B cell (primary cell): ENCODE measurements at regions not wholly inside any gene's neighbourhood (a gene's known extent, or its start where the extent isn't known, plus 50 kb on each side); places are given as distances from the start of the nearest gene placed in this dataset.
"Not testable (repeated sequence)": the region's sequence is repeated elsewhere in the genome, so short reads cannot be mapped to it uniquely, and the experiment has no call there.

Experiments
- ATAC-seq: fragments of 200-7000 bp; cut with Tn5 transposase; one replicate; pipeline ENCODE4 v1.10.0; 2021; ENCODE audit warnings: low read depth, mild to moderate bottlenecking, moderate number of reproducible peaks, moderate library complexity
- CTCF ChIA-PET: fragments of 350-600 bp; sonication (Branson Sonifier 250); formaldehyde crosslinking; loops from one replicate; lab custom pipeline; 2021; ENCODE audit warnings: antibody characterized with exemption, inconsistent platforms; lab: Charles Lee
- POLR2A ChIA-PET: fragments of 350-600 bp; sonication (Branson Sonifier 250); formaldehyde crosslinking; loops from one replicate; lab custom pipeline; 2021; ENCODE audit warnings: antibody characterized with exemption; lab: Charles Lee
- DNase-seq: peaks from one replicate; pipeline ENCODE4 v3.0.0; 2013
- H2AFZ ChIP-seq: 2 replicates; pipeline ENCODE4 v1.6.1; 2012; ENCODE audit warnings: mild to moderate bottlenecking, low read depth, low read length; ENCODE audit not compliant: insufficient read depth, poor library complexity, severe bottlenecking
- H3K27ac ChIP-seq, 2 donors: 1 replicate in 1 of 2; 2 replicates in 1 of 2; pipeline ENCODE4 v1.5.1; 2012 to 2013; ENCODE audit warnings: low read length in 2 of 2, mild to moderate bottlenecking in 2 of 2, moderate library complexity in 1 of 2
- H3K27me3 ChIP-seq, 4 experiments: fragments of 200-600 bp in 1 of 4; sonication (generic) in 1 of 4; replicated peaks in 1 of 4; 1 replicate in 2 of 4; 2 replicates in 2 of 4; pipeline versions ENCODE4 v1.6.1 to v1.7.0; 2013 to 2016; ENCODE audit warnings: low read length in 3 of 4, mild to moderate bottlenecking in 2 of 4, mixed read lengths in 1 of 4, moderate library complexity in 1 of 4; ENCODE audit not compliant: insufficient read depth in 4 of 4, control insufficient read depth in 3 of 4; ENCODE audit errors: control extremely low read depth in 1 of 4
- H3K36me3 ChIP-seq, 2 experiments: replicated peaks in 1 of 2; 1 replicate in 1 of 2; 2 replicates in 1 of 2; pipeline versions ENCODE4 v1.6.1 to v1.7.1; 2013; ENCODE audit warnings: low read length in 1 of 2; ENCODE audit not compliant: insufficient read depth in 2 of 2, control insufficient read depth in 1 of 2; ENCODE audit errors: control extremely low read depth in 1 of 2, extremely low read depth in 1 of 2
- H3K4me1 ChIP-seq, 2 donors: fragments of 200-600 bp in 1 of 2; sonication (generic) in 1 of 2; 1 replicate in 1 of 2; 2 replicates in 1 of 2; pipeline versions ENCODE4 v1.5.1 to v1.6.1; 2013 to 2017; ENCODE audit warnings: low read length in 2 of 2; ENCODE audit not compliant: control insufficient read depth in 2 of 2, insufficient read depth in 2 of 2
- H3K4me2 ChIP-seq: replicated peaks from 2 replicates; pipeline ENCODE3; 2012; ENCODE audit warnings: mild to moderate bottlenecking, low read depth, low read length; ENCODE audit not compliant: poor library complexity, severe bottlenecking
- H3K4me3 ChIP-seq, 5 experiments: fragments of 200-600 bp in 1 of 5; sonication (generic) in 1 of 5; 1 replicate in 3 of 5; 2 replicates in 2 of 5; pipeline versions ENCODE4 v1.5.1 to v1.7.0; 2011 to 2016; ENCODE audit warnings: low read length in 4 of 5, mild to moderate bottlenecking in 4 of 5, low read depth in 2 of 5, control low read depth in 1 of 5, moderate library complexity in 1 of 5; ENCODE audit not compliant: insufficient read depth in 1 of 5; ENCODE audit errors: control extremely low read depth in 1 of 5, extremely low read depth in 1 of 5
- H3K79me2 ChIP-seq: fragments of 200-600 bp; sonication (generic); one replicate; pipeline ENCODE4 v1.6.0; 2016; ENCODE audit warnings: low read length; ENCODE audit not compliant: control insufficient read depth, insufficient read depth
- H3K9ac ChIP-seq: fragments of 200-600 bp; sonication (generic); 2 replicates; pipeline ENCODE4 v1.6.1; 2017; ENCODE audit warnings: mild to moderate bottlenecking, low read length, moderate library complexity
- H3K9me3 ChIP-seq, 3 donors: one replicate each; pipeline versions ENCODE4 v1.6.1 to v1.7.1; 2013; ENCODE audit warnings: low read length in 2 of 3; ENCODE audit not compliant: control insufficient read depth in 2 of 3, insufficient read depth in 1 of 3; ENCODE audit errors: control extremely low read depth in 1 of 3
- H4K20me1 ChIP-seq: 2 replicates; pipeline ENCODE4 v1.6.0; 2012; ENCODE audit warnings: mild to moderate bottlenecking, low read length; ENCODE audit not compliant: insufficient read depth, control insufficient read depth, poor library complexity, severe bottlenecking
- H3K27ac Mint-ChIP-seq: one replicate; pipeline ENCODE4 v1.8.0; 2021; ENCODE audit warnings: mixed read lengths
- H3K27me3 Mint-ChIP-seq: one replicate; pipeline ENCODE4 v1.8.0; 2021; ENCODE audit warnings: mixed read lengths
- H3K4me1 Mint-ChIP-seq: one replicate; pipeline ENCODE4 v1.8.0; 2021; ENCODE audit warnings: mixed read lengths
- H3K4me3 Mint-ChIP-seq: one replicate; pipeline ENCODE4 v1.8.0; 2021; ENCODE audit warnings: mixed read lengths
- H3K9me3 Mint-ChIP-seq: one replicate; pipeline ENCODE4 v1.8.0; 2022; ENCODE audit warnings: mixed read lengths; ENCODE audit not compliant: insufficient read depth
- CTCF ChIP-seq: fragments of 200-600 bp; IDR thresholded peaks from one replicate; pipeline ENCODE4 v1.8.0; 2022; ENCODE audit warnings: antibody characterized with exemption, mild to moderate bottlenecking
- EZH2 ChIP-seq: IDR thresholded peaks from 2 replicates; pipeline ENCODE4 v1.6.1; 2012; ENCODE audit warnings: borderline replicate concordance, low read depth, mild to moderate bottlenecking, moderate library complexity, low read length; ENCODE audit not compliant: insufficient read depth, poor library complexity, severe bottlenecking
- WGBS: methylation state at CpG from one replicate; pipeline ENCODE4 v1.1.5; 2013; ENCODE audit warnings: missing lambda C conversion rate; ENCODE audit not compliant: insufficient coverage; 5-methylcytosine and 5-hydroxymethylcytosine counted together
- intact Hi-C: fragments of 100-400 bp; cut with micrococcal nuclease; formaldehyde crosslinking; loops from one replicate; pipeline ENCODE4 v1.10.0; 2022

DNA sequence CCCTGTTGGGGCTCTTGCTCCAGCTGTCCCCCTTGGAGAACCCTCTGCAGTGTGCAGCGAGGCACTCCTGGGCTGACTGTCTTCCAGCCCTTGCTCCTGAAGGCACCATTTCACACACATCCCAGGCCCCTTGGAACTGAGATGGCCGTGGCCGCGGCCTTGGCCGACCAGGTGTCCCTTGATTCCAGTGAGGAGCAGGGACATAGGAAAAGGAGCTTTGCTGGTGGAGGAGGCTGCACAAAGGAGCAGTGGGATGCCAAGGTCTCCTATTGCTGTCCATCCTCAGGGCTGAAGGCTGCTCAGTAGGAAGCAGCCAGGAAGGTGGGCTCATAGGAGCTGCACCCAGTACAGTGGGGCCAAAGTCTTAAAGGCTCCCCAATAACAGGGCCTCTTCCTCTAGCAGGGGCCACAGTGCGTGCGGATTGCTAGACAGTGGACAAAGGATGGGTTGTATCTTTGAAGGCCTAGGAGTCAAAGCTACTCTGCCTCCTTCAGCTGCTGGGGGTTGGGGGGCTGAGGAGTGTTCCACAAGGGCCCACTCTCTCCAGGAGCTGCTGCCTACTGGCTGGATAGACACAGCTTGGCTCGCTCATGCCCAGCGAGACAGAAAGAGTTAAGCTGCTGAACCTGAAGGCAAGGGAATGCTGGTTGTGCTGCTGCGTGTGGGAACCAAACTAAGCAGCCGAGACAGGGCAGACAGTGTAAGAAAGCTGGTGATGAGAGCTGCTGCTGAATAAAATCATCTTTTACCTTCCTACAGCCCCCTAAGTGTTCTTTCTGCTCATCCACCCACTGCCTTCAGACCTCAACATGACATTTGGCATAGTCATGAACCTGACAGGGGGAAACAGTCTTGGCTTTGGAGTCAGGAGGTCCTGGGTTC is 891.9 kb upstream of the ZNF722 start:
- no peak overlapping the region for H3K9ac ChIP-seq
- POLR2A ChIA-PET, result no interaction called here
- no peak for TF ChIP-seq EZH2
- no peak for TF ChIP-seq CTCF
- no peak overlapping the region for H3K4me3 ChIP-seq
- no peak for DNase-seq
- Mint-ChIP-seq H3K9me3 (peaks cover 11% of the 10 kb centered on the region), H3K27ac (no peak overlapping the region), H3K4me3 (no peak overlapping the region), H3K4me1 (no peaks in the 10 kb centered on the region), H3K27me3 (no peaks in the 10 kb centered on the region)
- H3K27me3 ChIP-seq, result no peaks in the 10 kb centered on the region
- no peak overlapping the region for H3K27ac ChIP-seq
- H3K36me3 ChIP-seq, result no peaks in the 10 kb centered on the region
- H3K4me1 ChIP-seq, result no peaks in the 10 kb centered on the region
- intact Hi-C loops, result no loop called here
- no peak overlapping the region for H2AFZ ChIP-seq
- ATAC-seq, result no peak
- 83% methylated on average over 5 of the region's 11 CpGs for WGBS
- H4K20me1 ChIP-seq, result no peaks in the 10 kb centered on the region
- H3K79me2 ChIP-seq, result no peaks in the 10 kb centered on the region
- CTCF ChIA-PET, result no interaction called here
- H3K4me2 ChIP-seq, result no peak overlapping the region
- peaks cover 0 to 48% (median 0%) of the 10 kb centered on the region in 3 donors for H3K9me3 ChIP-seq

- H3K4me2 ChIP-seq, H3K79me2 ChIP-seq, H3K27me3 ChIP-seq, H3K4me3 Mint-ChIP-seq, H3K27ac ChIP-seq, ATAC-seq, POLR2A ChIA-PET, H3K4me1 ChIP-seq, H3K4me3 ChIP-seq, H3K9me3 Mint-ChIP-seq, H3K36me3 ChIP-seq, H3K4me1 Mint-ChIP-seq, H3K27me3 Mint-ChIP-seq, H4K20me1 ChIP-seq, DNase-seq, H2AFZ ChIP-seq, H3K9ac ChIP-seq, intact Hi-C loops, H3K27ac Mint-ChIP-seq: not testable (repeated sequence)
- WGBS, result no CpG with 5 or more reads among the region's 7 CpGs
- peaks cover 0 to 46% (median 0%) of the 10 kb centered on the region in 3 donors for H3K9me3 ChIP-seq
- CTCF ChIA-PET, result interaction anchor here (0.7 kb wide), 2 partner anchors 15 to 130 kb away, joined by 3 read pairs; no protein-coding TSS in a partner anchor
Measured at GRCh38 chr7:63111511-63111910, 887.1 kb upstream of the ZNF722 start.
